ENCODE measurements at regions not wholly inside any gene's neighbourhood (a gene's known extent, or its start where the extent isn't known, plus 50 kb on each side); places are given as distances from the start of the nearest gene placed in this dataset.

DNA sequence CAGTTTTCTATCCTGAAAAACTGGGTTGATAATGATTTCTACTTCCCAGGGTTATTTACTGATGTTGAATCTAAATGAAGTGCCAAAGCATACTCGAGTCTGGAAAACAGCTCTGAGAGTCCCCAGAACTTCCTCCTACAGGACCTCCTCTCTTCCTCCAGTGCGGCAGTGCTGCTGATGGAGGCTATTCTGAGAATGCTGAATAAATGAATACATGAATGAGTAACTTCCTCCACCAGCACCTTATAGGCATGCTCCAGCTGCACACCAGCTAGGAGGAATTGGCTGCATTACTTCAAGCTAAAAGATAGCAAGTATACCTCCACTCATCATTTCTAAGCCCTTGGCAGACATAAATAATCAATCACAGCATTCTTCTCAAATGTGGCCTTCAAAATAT, 448.8 kb upstream of the CCDC196 start:
- H4K20me1 ChIP-seq (ENCODE audit: insufficient read depth, poor library complexity, severe bottlenecking): no peaks in the 10 kb centered on the region
- H3K4me2 ChIP-seq: no peak overlapping the region
- no peaks in the 10 kb centered on the region for H3K9me2 ChIP-seq (replicated peaks; ENCODE audit: insufficient read depth)
- H2AFZ ChIP-seq: no peak overlapping the region
- H3K27ac ChIP-seq: no peak overlapping the region
- H3K79me2 ChIP-seq: no peaks in the 10 kb centered on the region
- H3K4me1 ChIP-seq (ENCODE audit: insufficient read depth): peaks cover 7% of the 10 kb centered on the region
- H3K4me3 ChIP-seq: no peak overlapping the region
- no peak for DNase-seq (ENCODE audit: low spot score)
- no peak for TF ChIP-seq EZH2phosphoT487 (IDR thresholded peaks at IDR 0.05; ENCODE audit: low read depth, severe bottlenecking, unreplicated experiment)
- TF ChIP-seq, protein P1, sequence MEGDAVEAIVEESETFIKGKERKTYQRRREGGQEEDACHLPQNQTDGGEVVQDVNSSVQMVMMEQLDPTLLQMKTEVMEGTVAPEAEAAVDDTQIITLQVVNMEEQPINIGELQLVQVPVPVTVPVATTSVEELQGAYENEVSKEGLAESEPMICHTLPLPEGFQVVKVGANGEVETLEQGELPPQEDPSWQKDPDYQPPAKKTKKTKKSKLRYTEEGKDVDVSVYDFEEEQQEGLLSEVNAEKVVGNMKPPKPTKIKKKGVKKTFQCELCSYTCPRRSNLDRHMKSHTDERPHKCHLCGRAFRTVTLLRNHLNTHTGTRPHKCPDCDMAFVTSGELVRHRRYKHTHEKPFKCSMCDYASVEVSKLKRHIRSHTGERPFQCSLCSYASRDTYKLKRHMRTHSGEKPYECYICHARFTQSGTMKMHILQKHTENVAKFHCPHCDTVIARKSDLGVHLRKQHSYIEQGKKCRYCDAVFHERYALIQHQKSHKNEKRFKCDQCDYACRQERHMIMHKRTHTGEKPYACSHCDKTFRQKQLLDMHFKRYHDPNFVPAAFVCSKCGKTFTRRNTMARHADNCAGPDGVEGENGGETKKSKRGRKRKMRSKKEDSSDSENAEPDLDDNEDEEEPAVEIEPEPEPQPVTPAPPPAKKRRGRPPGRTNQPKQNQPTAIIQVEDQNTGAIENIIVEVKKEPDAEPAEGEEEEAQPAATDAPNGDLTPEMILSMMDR (IDR thresholded peaks at IDR 0.05; ENCODE audit: poor library complexity): no peak
- TF ChIP-seq EZH2 (IDR thresholded peaks at IDR 0.05; ENCODE audit: borderline replicate concordance): no peak
- 85% methylated on average over 2 of the region's 2 CpGs for WGBS (ENCODE audit: low lambda C conversion rate, missing lambda C conversion rate)
- H3K36me3 ChIP-seq (replicated peaks; ENCODE audit: insufficient read depth, low read depth): no peaks in the 10 kb centered on the region
- H3K27me3 ChIP-seq: no peaks in the 10 kb centered on the region
- H3K9me3 ChIP-seq (ENCODE audit: low read depth): no peaks in the 10 kb centered on the region

DNA sequence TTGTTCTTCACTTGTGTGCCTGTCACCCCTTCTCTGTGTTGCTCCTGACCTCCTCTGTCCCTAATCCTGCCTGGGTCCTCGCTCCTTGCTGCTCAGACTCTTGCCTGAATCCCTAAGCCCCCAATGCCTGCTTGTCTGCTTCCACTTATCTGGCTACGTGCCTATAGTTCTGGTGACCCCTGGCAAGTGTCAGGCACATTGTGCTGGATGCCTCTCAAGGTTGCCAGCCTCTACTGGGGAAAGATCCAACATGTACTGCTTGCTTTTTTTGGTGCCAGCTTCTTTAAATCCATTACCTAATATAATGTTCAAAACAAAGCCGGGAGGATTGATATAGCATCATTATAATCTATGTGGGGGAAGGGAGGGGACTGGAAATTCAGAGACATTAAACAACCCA, 448.0 kb upstream of the CCDC196 start:
- Histone ChIP-seq H3K9me2 (replicated peaks; ENCODE audit: insufficient read depth) (no peaks in the 10 kb centered on the region), H3K9me3 (ENCODE audit: low read depth) (no peaks in the 10 kb centered on the region), H3K4me3 (no peak overlapping the region), H2AFZ (no peak overlapping the region), H3K4me1 (ENCODE audit: insufficient read depth) (peaks cover 7% of the 10 kb centered on the region), H3K27ac (no peak overlapping the region), H3K79me2 (no peaks in the 10 kb centered on the region), H3K4me2 (no peak overlapping the region), H3K36me3 (replicated peaks; ENCODE audit: insufficient read depth, low read depth) (no peaks in the 10 kb centered on the region), H3K27me3 (no peaks in the 10 kb centered on the region), H4K20me1 (ENCODE audit: insufficient read depth, poor library complexity, severe bottlenecking) (no peaks in the 10 kb centered on the region)
- WGBS (ENCODE audit: low lambda C conversion rate, missing lambda C conversion rate): 73% methylated on average over 3 of the region's 3 CpGs
- no peak for TF ChIP-seq EZH2phosphoT487 (IDR thresholded peaks at IDR 0.05; ENCODE audit: low read depth, severe bottlenecking, unreplicated experiment)
- no peak for TF ChIP-seq EZH2 (IDR thresholded peaks at IDR 0.05; ENCODE audit: borderline replicate concordance)
- TF ChIP-seq, protein P1 (IDR thresholded peaks at IDR 0.05; ENCODE audit: poor library complexity): no peak
- no peak for DNase-seq (ENCODE audit: low spot score)

DNA sequence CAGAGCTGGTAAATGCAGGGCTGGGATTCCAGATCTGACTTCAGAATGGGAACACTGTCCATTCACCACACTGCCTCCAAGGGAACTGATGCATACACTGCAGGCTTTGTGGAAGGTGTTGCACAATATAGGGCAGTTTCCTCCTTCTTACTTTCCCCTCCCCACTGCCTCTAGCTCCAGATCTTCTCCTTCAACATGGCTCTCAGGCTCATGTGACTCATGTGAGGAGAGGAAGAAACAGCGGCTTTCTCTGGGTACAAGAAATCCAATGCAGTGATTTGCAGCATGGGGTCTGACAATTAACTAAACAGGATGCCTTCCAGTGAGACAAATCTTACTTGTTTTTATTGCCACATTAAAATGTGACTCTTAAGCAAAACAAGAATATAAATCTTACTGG, 447.6 kb upstream of the CCDC196 start:
- TF ChIP-seq EZH2 (IDR thresholded peaks at IDR 0.05; ENCODE audit: borderline replicate concordance): no peak
- H2AFZ ChIP-seq: no peak overlapping the region
- no peaks in the 10 kb centered on the region for H3K36me3 ChIP-seq (replicated peaks; ENCODE audit: insufficient read depth, low read depth)
- H3K79me2 ChIP-seq: no peaks in the 10 kb centered on the region
- H3K27ac ChIP-seq: peak overlapping the region; percentile 37
- no peaks in the 10 kb centered on the region for H4K20me1 ChIP-seq (ENCODE audit: insufficient read depth, poor library complexity, severe bottlenecking)
- no peaks in the 10 kb centered on the region for H3K9me2 ChIP-seq (replicated peaks; ENCODE audit: insufficient read depth)
- H3K4me2 ChIP-seq: no peak overlapping the region
- H3K27me3 ChIP-seq: no peaks in the 10 kb centered on the region
- DNase-seq (ENCODE audit: low spot score): peak; percentile 76
- no peaks in the 10 kb centered on the region for H3K9me3 ChIP-seq (ENCODE audit: low read depth)
- WGBS (ENCODE audit: low lambda C conversion rate, missing lambda C conversion rate): 48% methylated on average over 1 of the region's 1 CpG
- H3K4me3 ChIP-seq: no peak overlapping the region
- H3K4me1 ChIP-seq (ENCODE audit: insufficient read depth): peaks cover 7% of the 10 kb centered on the region

DNA sequence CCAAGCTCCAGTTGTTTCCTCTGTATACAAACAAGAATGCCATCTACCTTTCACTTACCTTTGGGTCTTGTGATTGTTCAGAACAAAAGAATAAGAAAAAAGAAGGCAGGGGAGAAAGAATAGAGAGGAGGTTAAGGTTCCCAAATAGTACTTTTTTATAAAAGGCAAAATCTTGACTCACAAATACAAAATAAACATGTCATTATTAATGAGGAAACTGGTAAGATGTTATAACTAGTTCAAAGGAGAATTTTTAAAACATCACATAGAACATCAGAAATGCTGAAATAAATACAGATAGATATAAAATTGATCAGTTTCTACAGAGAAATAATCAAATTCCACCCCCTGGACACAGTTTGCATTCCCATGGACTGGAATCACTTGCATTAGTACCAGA, 446.7 kb upstream of the CCDC196 start:
- H3K9me3 ChIP-seq (ENCODE audit: low read depth): no peaks in the 10 kb centered on the region

More for the DNA sequence above, 446.7 kb upstream of the CCDC196 start:
- no peak overlapping the region for H3K27ac ChIP-seq
- no peaks in the 10 kb centered on the region for H3K9me2 ChIP-seq (replicated peaks; ENCODE audit: insufficient read depth)
- no peak overlapping the region for H3K4me2 ChIP-seq
- no peak overlapping the region for H3K4me3 ChIP-seq
- no peaks in the 10 kb centered on the region for H3K36me3 ChIP-seq (replicated peaks; ENCODE audit: insufficient read depth, low read depth)
- H4K20me1 ChIP-seq (ENCODE audit: insufficient read depth, poor library complexity, severe bottlenecking): no peaks in the 10 kb centered on the region
- no peaks in the 10 kb centered on the region for H3K79me2 ChIP-seq
- H3K4me1 ChIP-seq (ENCODE audit: insufficient read depth): peaks cover 7% of the 10 kb centered on the region
- no peaks in the 10 kb centered on the region for H3K27me3 ChIP-seq
- no peak overlapping the region for H2AFZ ChIP-seq
- TF ChIP-seq EZH2phosphoT487 (IDR thresholded peaks at IDR 0.05; ENCODE audit: low read depth, severe bottlenecking, unreplicated experiment) (no peak), EZH2 (IDR thresholded peaks at IDR 0.05; ENCODE audit: borderline replicate concordance) (no peak)
- TF ChIP-seq, protein P1 (IDR thresholded peaks at IDR 0.05; ENCODE audit: poor library complexity): no peak
- DNase-seq (ENCODE audit: low spot score): no peak

All from hepatocyte (in vitro differentiated cells).